Tibial nerve (tissue), 4 donors: ENCODE measurements at regions not wholly inside any gene's neighbourhood (a gene's known extent, or its start where the extent isn't known, plus 50 kb on each side); places are given as distances from the start of the nearest gene placed in this dataset.

Source experiments
- DNase-seq, 2 donors: peaks; one replicate each; pipeline ENCODE4 v3.0.0-alpha.2; 2019; ENCODE audit warnings: low spot score in 2 of 2
- H3K27ac ChIP-seq, 4 donors: fragments of 200-600 bp; sonication (generic) in 3 of 4; one replicate each; pipeline ENCODE4 v1.5.1; 2017 to 2019; ENCODE audit warnings: mild to moderate bottlenecking in 1 of 4
- H3K27me3 ChIP-seq, 2 donors: fragments of 200-600 bp; sonication (generic) in 1 of 2; one replicate each; pipeline versions ENCODE4 v1.5.1 to v1.6.0; 2017 to 2019
- H3K36me3 ChIP-seq, 3 donors: fragments of 200-600 bp; sonication (generic); one replicate each; pipeline ENCODE4 v1.5.1; 2018 to 2019
- H3K4me1 ChIP-seq, 4 donors: fragments of 200-600 bp; sonication (generic) in 3 of 4; one replicate each; pipeline ENCODE4 v1.5.1; 2017 to 2019
- H3K4me3 ChIP-seq, 4 donors: fragments of 200-600 bp; sonication (generic) in 3 of 4; one replicate each; pipeline ENCODE4 v1.5.1; 2017 to 2019; ENCODE audit warnings: mild to moderate bottlenecking in 1 of 4, moderate library complexity in 1 of 4
- H3K9me3 ChIP-seq, 4 donors: fragments of 200-600 bp; sonication (generic) in 3 of 4; one replicate each; pipeline ENCODE4 v1.5.1; 2017 to 2019
- CTCF ChIP-seq, 5 experiments: fragments of 200-600 bp in 3 of 5; fragments of 450-650 bp in 2 of 5; sonication (generic) in 3 of 5; IDR thresholded peaks; one replicate each; pipeline ENCODE4 v1.5.1; 2016 to 2019; ENCODE audit warnings: antibody characterized with exemption in 5 of 5, mild to moderate bottlenecking in 3 of 5, moderate library complexity in 2 of 5
- EP300 ChIP-seq, 2 donors: sonication (generic); formaldehyde crosslinking; IDR thresholded peaks; one replicate each; pipeline ENCODE4 v1.6.1; 2017; ENCODE audit warnings: antibody characterized with exemption in 2 of 2, mild to moderate bottlenecking in 1 of 2
- POLR2A ChIP-seq, 2 donors: fragments of 450-650 bp; IDR thresholded peaks; one replicate each; pipeline ENCODE4 v1.6.1; 2017; ENCODE audit warnings: antibody characterized with exemption in 2 of 2, mild to moderate bottlenecking in 2 of 2, moderate library complexity in 2 of 2
- WGBS, 2 donors: methylation state at CpG; one replicate each; pipeline ENCODE4 v1.1.5; 2018; 5-methylcytosine and 5-hydroxymethylcytosine counted together

DNA sequence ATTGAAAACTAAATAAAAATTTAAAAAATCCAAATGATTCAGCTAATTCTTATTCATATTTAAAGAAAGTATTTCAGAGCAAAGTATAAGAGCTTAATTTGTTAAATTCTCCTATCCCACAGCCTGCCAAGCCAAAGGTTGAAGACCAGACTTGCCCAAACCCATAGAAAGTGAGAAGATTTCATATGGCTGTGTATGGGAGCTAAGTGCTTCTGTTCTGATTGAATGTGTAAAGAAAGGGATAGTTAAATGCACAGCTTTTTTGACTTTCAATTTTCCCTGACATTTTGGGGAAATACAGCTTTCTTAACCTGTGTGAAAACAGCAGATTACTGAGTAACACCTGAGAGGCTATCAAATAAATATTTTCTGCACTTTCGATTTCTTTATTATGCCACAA is 125.0 kb upstream of the MTAP start:
- Histone ChIP-seq H3K27me3 (no peaks in the 10 kb centered on the region), H3K4me1 (no peaks in the 10 kb centered on the region), H3K4me3 (no peak overlapping the region), H3K9me3 (no peaks in the 10 kb centered on the region), H3K27ac (no peak overlapping the region), H3K36me3 (no peaks in the 10 kb centered on the region)
- WGBS, 2 donors = 92 to 95% methylated on average over 1 of the region's 1 CpG
- TF ChIP-seq POLR2A (IDR thresholded peaks at IDR 0.05) (no peak), CTCF (IDR thresholded peaks at IDR 0.05) (no peak), EP300 (IDR thresholded peaks at IDR 0.05) (no peak)
- no peak for DNase-seq

- WGBS, 2 donors = 48 to 66% methylated on average over 3 of the region's 3 CpGs
- DNase-seq = no peak
- Histone ChIP-seq H3K4me1 (no peaks in the 10 kb centered on the region), H3K27me3 (no peaks in the 10 kb centered on the region), H3K4me3 (no peak overlapping the region), H3K27ac (no peak overlapping the region), H3K9me3 (no peaks in the 10 kb centered on the region), H3K36me3 (no peaks in the 10 kb centered on the region)
- TF ChIP-seq CTCF (IDR thresholded peaks at IDR 0.05) (no peak), EP300 (IDR thresholded peaks at IDR 0.05) (no peak), POLR2A (IDR thresholded peaks at IDR 0.05) (no peak)
Measured at GRCh38 chr9:21677834-21678233, 124.6 kb upstream of the MTAP start.

DNA sequence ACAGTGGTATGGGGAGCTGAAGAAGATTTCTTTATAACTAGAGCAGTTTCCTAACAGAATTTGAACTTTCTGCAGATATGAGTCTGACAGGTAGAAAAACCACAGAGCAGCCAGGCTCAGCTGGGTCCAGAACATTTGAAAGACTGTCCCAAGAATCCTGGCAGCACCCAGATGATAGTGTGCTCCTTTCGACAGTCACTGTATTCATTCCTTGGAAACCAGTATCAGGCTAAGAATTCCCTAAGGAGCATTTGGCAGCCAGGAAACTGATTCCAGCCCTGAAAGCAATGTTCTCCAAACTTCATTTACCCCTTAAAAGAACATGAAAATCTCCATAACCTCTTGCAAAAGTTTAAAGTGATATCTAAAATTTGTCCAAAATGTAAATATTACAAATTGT is 123.0 kb upstream of the MTAP start:
- Histone ChIP-seq H3K36me3 (no peaks in the 10 kb centered on the region), H3K9me3 (no peaks in the 10 kb centered on the region), H3K4me3 (no peak overlapping the region), H3K27me3 (no peaks in the 10 kb centered on the region), H3K27ac (no peak overlapping the region), H3K4me1 (no peaks in the 10 kb centered on the region)
- no peak for DNase-seq
- TF ChIP-seq EP300 (IDR thresholded peaks at IDR 0.05) (no peak), CTCF (IDR thresholded peaks at IDR 0.05) (no peak), POLR2A (IDR thresholded peaks at IDR 0.05) (no peak)
- 33 to 59% methylated on average over 1 of the region's 1 CpG for WGBS, 2 donors

DNA sequence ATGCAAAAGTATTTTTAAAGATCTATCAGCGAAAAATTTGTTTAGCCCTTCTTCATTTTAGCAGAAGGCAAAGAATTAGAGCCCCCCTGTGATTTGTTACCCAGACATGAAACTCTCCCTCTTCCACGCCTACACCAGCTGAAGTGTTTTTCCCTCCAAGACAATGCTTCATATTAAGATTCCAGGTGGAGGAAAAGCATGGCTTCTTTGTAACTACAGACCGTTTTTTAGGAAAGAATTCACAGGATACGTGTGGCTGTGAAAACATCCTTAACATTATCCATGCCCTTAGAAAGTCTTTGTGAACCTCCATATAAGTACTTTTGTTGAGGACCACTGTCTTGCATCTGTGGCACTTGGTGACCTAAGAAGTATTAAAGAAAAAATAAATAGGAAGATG is 121.8 kb upstream of the MTAP start:
- Histone ChIP-seq H3K27me3 (no peaks in the 10 kb centered on the region), H3K4me3 (no peak overlapping the region), H3K27ac (no peak overlapping the region), H3K9me3 (no peaks in the 10 kb centered on the region), H3K36me3 (no peaks in the 10 kb centered on the region), H3K4me1 (no peaks in the 10 kb centered on the region)
- TF ChIP-seq EP300 (IDR thresholded peaks at IDR 0.05) (no peak), CTCF (IDR thresholded peaks at IDR 0.05) (no peak), POLR2A (IDR thresholded peaks at IDR 0.05) (no peak)
- 78 to 80% methylated on average over 4 of the region's 4 CpGs for WGBS, 2 donors
- DNase-seq = no peak

GRCh38 chr9:21681641-21682040 is 120.8 kb upstream of the MTAP start:
- Histone ChIP-seq H3K4me3 (no peak overlapping the region), H3K36me3 (no peaks in the 10 kb centered on the region), H3K9me3 (no peaks in the 10 kb centered on the region), H3K27ac (no peak overlapping the region), H3K4me1 (no peaks in the 10 kb centered on the region), H3K27me3 (no peaks in the 10 kb centered on the region)
- 69 to 70% methylated on average over 4 of the region's 4 CpGs for WGBS, 2 donors
- no peak for DNase-seq
- no peak for TF ChIP-seq EP300 (IDR thresholded peaks at IDR 0.05)
- TF ChIP-seq CTCF (IDR thresholded peaks at IDR 0.05) = no peak
- TF ChIP-seq POLR2A (IDR thresholded peaks at IDR 0.05) = no peak
